ENCODE measurements at regions not wholly inside any gene's neighbourhood (a gene's known extent, or its start where the extent isn't known, plus 50 kb on each side); places are given as distances from the start of the nearest gene placed in this dataset.
A peak's percentile ranks its signal among the peaks of the same experiment; 100 is the strongest.

DNA sequence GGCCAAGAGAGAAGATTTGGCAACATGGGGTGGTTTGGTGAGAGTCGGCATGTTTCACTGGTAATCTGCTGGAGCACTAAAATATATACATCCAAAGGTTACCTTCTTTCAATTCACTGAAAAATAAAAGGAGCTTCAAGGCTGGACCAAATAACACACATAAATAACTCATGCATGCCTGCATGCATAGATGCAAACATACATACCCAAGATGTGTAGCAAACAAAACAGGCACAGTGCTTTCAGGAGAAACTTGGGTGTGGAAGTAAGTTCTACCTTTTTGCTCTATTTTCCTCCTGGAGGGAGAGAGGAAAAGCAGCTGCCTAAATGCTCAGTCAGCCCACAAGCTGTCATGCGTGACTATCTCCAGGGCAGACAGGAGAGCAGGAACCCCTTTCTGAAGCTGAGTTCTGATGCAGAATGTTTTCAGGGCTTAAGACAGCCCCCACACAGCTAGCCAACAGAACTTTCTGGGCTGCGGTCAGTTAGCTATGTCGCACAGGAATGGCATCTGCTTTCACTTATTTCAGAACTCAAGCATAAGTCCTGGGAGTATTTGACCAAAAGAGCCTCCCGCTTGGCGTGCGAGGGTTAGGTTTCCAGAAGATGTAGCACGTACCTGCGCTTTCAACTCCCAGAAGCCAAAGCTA, 166.2 kb downstream of the TOMM20 start (continued):
- TF ChIP-seq, protein P1, sequence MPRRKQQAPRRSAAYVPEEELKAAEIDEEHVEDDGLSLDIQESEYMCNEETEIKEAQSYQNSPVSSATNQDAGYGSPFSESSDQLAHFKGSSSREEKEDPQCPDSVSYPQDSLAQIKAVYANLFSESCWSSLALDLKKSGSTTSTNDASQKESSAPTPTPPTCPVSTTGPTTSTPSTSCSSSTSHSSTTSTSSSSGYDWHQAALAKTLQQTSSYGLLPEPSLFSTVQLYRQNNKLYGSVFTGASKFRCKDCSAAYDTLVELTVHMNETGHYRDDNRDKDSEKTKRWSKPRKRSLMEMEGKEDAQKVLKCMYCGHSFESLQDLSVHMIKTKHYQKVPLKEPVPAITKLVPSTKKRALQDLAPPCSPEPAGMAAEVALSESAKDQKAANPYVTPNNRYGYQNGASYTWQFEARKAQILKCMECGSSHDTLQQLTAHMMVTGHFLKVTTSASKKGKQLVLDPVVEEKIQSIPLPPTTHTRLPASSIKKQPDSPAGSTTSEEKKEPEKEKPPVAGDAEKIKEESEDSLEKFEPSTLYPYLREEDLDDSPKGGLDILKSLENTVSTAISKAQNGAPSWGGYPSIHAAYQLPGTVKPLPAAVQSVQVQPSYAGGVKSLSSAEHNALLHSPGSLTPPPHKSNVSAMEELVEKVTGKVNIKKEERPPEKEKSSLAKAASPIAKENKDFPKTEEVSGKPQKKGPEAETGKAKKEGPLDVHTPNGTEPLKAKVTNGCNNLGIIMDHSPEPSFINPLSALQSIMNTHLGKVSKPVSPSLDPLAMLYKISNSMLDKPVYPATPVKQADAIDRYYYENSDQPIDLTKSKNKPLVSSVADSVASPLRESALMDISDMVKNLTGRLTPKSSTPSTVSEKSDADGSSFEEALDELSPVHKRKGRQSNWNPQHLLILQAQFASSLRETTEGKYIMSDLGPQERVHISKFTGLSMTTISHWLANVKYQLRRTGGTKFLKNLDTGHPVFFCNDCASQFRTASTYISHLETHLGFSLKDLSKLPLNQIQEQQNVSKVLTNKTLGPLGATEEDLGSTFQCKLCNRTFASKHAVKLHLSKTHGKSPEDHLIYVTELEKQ (CRISPR knock-in tag; IDR thresholded peaks at IDR 0.05) = no peak
- TF ChIP-seq ARID1B (IDR thresholded peaks at IDR 0.05) = peak; percentile 66
- no peak for TF ChIP-seq ETS2 (tag; IDR thresholded peaks at IDR 0.05; ENCODE audit: borderline replicate concordance, poor library complexity, severe bottlenecking)
- TF ChIP-seq MTF1 (CRISPR knock-in tag; IDR thresholded peaks at IDR 0.05; ENCODE audit: borderline replicate concordance) = no peak
- TF ChIP-seq TARDBP (IDR thresholded peaks at IDR 0.05) = no peak
- no peak for TF ChIP-seq TAF9B (IDR thresholded peaks at IDR 0.05; ENCODE audit: partially characterized antibody)
- TF ChIP-seq MCM5 (IDR thresholded peaks at IDR 0.05; ENCODE audit: low read depth) = no peak
- TF ChIP-seq FOS (IDR thresholded peaks at IDR 0.05; ENCODE audit: extremely low read depth, insufficient read length) = no peak
- TF ChIP-seq TOE1 (IDR thresholded peaks at IDR 0.05; ENCODE audit: borderline replicate concordance) = no peak
- no peak; the same call in 1 of the 2 replicates for TF ChIP-seq TOE1 (CRISPR knock-in tag; IDR thresholded peaks at IDR 0.05; ENCODE audit: borderline replicate concordance, low read depth)
- no peak; the same call in 1 of the 2 replicates for TF ChIP-seq BACH1 (tag; IDR thresholded peaks at IDR 0.05)
- no peak for TF ChIP-seq CHD4 (IDR thresholded peaks at IDR 0.05; ENCODE audit: insufficient read depth, insufficient replicate concordance, low read depth, low read length, poor library complexity, severe bottlenecking)
- TF ChIP-seq CEBPG (CRISPR knock-in tag; IDR thresholded peaks at IDR 0.05) = no peak
- no peak for TF ChIP-seq CEBPG (tag; conservative IDR thresholded peaks at IDR 0.05 in 1 of 2, IDR thresholded peaks at IDR 0.05 in 1 of 2)
- TF ChIP-seq DDX20 (tag; IDR thresholded peaks at IDR 0.05; ENCODE audit: low read depth) = no peak
- TF ChIP-seq, protein P2, sequence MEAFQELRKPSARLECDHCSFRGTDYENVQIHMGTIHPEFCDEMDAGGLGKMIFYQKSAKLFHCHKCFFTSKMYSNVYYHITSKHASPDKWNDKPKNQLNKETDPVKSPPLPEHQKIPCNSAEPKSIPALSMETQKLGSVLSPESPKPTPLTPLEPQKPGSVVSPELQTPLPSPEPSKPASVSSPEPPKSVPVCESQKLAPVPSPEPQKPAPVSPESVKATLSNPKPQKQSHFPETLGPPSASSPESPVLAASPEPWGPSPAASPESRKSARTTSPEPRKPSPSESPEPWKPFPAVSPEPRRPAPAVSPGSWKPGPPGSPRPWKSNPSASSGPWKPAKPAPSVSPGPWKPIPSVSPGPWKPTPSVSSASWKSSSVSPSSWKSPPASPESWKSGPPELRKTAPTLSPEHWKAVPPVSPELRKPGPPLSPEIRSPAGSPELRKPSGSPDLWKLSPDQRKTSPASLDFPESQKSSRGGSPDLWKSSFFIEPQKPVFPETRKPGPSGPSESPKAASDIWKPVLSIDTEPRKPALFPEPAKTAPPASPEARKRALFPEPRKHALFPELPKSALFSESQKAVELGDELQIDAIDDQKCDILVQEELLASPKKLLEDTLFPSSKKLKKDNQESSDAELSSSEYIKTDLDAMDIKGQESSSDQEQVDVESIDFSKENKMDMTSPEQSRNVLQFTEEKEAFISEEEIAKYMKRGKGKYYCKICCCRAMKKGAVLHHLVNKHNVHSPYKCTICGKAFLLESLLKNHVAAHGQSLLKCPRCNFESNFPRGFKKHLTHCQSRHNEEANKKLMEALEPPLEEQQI (IDR thresholded peaks at IDR 0.05) = no peak
- TF ChIP-seq MED1 (CRISPR knock-in tag; IDR thresholded peaks at IDR 0.05; ENCODE audit: borderline replicate concordance) = no peak
- no peak for TF ChIP-seq ZNF75A (CRISPR knock-in tag; IDR thresholded peaks at IDR 0.05)
- TF ChIP-seq, protein P3, sequence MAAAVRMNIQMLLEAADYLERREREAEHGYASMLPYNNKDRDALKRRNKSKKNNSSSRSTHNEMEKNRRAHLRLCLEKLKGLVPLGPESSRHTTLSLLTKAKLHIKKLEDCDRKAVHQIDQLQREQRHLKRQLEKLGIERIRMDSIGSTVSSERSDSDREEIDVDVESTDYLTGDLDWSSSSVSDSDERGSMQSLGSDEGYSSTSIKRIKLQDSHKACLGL (CRISPR knock-in tag; IDR thresholded peaks at IDR 0.05; ENCODE audit: borderline replicate concordance, poor library complexity, severe bottlenecking) = no peak
- TF ChIP-seq CBX1 (IDR thresholded peaks at IDR 0.05; ENCODE audit: low read depth) = no peak

Data from K562 (cell line).